WI38 (cell line): ENCODE measurements at regions not wholly inside any gene's neighbourhood (a gene's known extent, or its start where the extent isn't known, plus 50 kb on each side); places are given as distances from the start of the nearest gene placed in this dataset.

Experiments
- H3K4me3 ChIP-seq: 2 replicates; pipeline ENCODE4 v1.5.1; 2011; ENCODE audit warnings: low read depth, mild to moderate bottlenecking, control low read depth, low read length
- CTCF ChIP-seq: IDR thresholded peaks from 2 replicates; pipeline ENCODE4 v1.5.1; 2012; ENCODE audit warnings: low read depth, mild to moderate bottlenecking, control low read depth, low read length

- H3K4me3 ChIP-seq, result no peak overlapping the region
- TF ChIP-seq CTCF, result no peak
Measured at GRCh38 chr9:84447305-84447704, 106.7 kb upstream of the SLC28A3 start.

- no peak overlapping the region for H3K4me3 ChIP-seq
- no peak for TF ChIP-seq CTCF
Measured at GRCh38 chr9:84450029-84450428, 109.5 kb upstream of the SLC28A3 start.

GRCh38 chr9:84456527-84456926, 116.0 kb upstream of the SLC28A3 start:
- no peak for TF ChIP-seq CTCF
- no peak overlapping the region for H3K4me3 ChIP-seq

- no peak overlapping the region for H3K4me3 ChIP-seq
- TF ChIP-seq CTCF, result no peak
Measured at GRCh38 chr9:84460695-84461094, 120.1 kb upstream of the SLC28A3 start.

GRCh38 chr9:84463272-84463671, 122.7 kb upstream of the SLC28A3 start:
- no peak overlapping the region for H3K4me3 ChIP-seq
- no peak for TF ChIP-seq CTCF

- TF ChIP-seq CTCF, result no peak
- H3K4me3 ChIP-seq, result no peak overlapping the region
Measured at GRCh38 chr9:84466580-84467285, 126.2 kb upstream of the SLC28A3 start.

GRCh38 chr9:84471816-84472215, 131.3 kb upstream of the SLC28A3 start:
- no peak overlapping the region for H3K4me3 ChIP-seq
- TF ChIP-seq CTCF, result no peak
